ENCODE measurements at regions not wholly inside any gene's neighbourhood (a gene's known extent, or its start where the extent isn't known, plus 50 kb on each side); places are given as distances from the start of the nearest gene placed in this dataset.
A peak's percentile ranks its signal among the peaks of the same experiment; 100 is the strongest.

DNA sequence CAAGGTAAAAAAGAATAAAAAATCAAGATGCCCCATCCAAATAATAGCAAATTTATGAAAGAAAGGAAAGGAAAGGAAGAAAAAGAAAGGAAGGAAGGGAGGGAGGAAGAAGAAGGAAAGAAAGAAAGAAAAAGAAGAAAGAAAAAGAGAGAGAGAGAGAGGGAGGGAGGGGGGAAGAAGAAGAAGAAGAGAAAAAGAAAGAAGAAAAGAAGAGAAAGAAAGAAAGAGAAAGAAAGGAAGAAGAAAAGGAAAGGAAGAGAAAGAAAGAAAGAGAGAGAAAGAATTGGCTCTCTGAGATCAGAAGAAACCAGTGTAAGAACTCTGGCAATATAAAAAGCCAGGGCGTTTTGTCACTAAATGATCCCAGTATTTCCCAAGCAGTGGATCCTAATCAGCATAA lies 401.7 kb downstream of the EPHA7 start:
- H3K9me3 ChIP-seq (ENCODE audit: control insufficient read depth, insufficient read depth, low read depth, low read length): no peaks in the 10 kb centered on the region
- H3K79me2 ChIP-seq (ENCODE audit: control insufficient read depth, insufficient read depth, low read length): no peaks in the 10 kb centered on the region
- DNase-seq (ENCODE audit: low read depth in 2 of 2): no peak
- no peaks in the 10 kb centered on the region for H3K4me1 ChIP-seq (ENCODE audit: control insufficient read depth, extremely low read depth, insufficient read depth, low read length)
- no peaks in the 10 kb centered on the region for H3K36me3 ChIP-seq (ENCODE audit: control insufficient read depth, insufficient read depth, low read length)
- no peaks in the 10 kb centered on the region for H4K20me1 ChIP-seq (ENCODE audit: control insufficient read depth, extremely low read depth, insufficient read depth, low read length)
- H2AFZ ChIP-seq (ENCODE audit: low read length): no peak overlapping the region
- no peak overlapping the region for H3K4me2 ChIP-seq (ENCODE audit: extremely low read depth, insufficient read depth, low read length)
- H3K4me3 ChIP-seq (replicated peaks in 1 of 4; ENCODE audit: control extremely low read depth in 1 of 4, insufficient read depth in 1 of 4, low read depth in 3 of 4, low read length in 4 of 4): no peak overlapping the region
- no peak overlapping the region for H3K27ac ChIP-seq (ENCODE audit: insufficient read depth, low read length)
- TF ChIP-seq, protein P1, sequence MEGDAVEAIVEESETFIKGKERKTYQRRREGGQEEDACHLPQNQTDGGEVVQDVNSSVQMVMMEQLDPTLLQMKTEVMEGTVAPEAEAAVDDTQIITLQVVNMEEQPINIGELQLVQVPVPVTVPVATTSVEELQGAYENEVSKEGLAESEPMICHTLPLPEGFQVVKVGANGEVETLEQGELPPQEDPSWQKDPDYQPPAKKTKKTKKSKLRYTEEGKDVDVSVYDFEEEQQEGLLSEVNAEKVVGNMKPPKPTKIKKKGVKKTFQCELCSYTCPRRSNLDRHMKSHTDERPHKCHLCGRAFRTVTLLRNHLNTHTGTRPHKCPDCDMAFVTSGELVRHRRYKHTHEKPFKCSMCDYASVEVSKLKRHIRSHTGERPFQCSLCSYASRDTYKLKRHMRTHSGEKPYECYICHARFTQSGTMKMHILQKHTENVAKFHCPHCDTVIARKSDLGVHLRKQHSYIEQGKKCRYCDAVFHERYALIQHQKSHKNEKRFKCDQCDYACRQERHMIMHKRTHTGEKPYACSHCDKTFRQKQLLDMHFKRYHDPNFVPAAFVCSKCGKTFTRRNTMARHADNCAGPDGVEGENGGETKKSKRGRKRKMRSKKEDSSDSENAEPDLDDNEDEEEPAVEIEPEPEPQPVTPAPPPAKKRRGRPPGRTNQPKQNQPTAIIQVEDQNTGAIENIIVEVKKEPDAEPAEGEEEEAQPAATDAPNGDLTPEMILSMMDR (conservative IDR thresholded peaks at IDR 0.05 in 1 of 2, IDR thresholded peaks at IDR 0.05 in 1 of 2; ENCODE audit: low read depth in 1 of 2, low read length in 2 of 2): no peak
- TF ChIP-seq EZH2 (IDR thresholded peaks at IDR 0.05; ENCODE audit: low read length, missing control alignments): no peak
- H3K27me3 ChIP-seq (ENCODE audit: control insufficient read depth, insufficient read depth, low read length): no peaks in the 10 kb centered on the region
- no peak overlapping the region for H3K9ac ChIP-seq (ENCODE audit: insufficient read depth, low read length)

DNA sequence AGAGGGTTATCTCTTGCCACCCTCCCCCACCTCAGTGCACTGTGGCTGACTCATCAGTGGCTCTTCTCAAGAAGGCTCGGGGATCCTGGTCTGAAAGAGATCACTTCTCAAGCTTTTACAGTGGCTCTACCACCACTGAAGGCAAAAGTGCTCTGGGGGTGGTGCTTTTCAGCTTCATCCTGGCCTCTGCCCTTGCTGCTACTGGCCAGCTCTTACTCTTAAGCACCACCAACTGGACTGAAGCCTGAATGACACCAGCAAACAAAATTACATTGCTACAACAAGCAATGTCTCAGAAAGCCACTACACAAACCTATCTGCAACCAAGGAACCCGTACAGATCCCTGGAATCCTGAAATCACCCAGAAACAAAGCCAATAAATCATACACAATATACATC lies 402.1 kb downstream of the EPHA7 start:
- Histone ChIP-seq H3K27ac (ENCODE audit: insufficient read depth, low read length) (no peak overlapping the region), H3K4me3 (replicated peaks in 1 of 4; ENCODE audit: control extremely low read depth in 1 of 4, insufficient read depth in 1 of 4, low read depth in 3 of 4, low read length in 4 of 4) (no peak overlapping the region), H3K79me2 (ENCODE audit: control insufficient read depth, insufficient read depth, low read length) (no peaks in the 10 kb centered on the region), H3K36me3 (ENCODE audit: control insufficient read depth, insufficient read depth, low read length) (no peaks in the 10 kb centered on the region), H3K27me3 (ENCODE audit: control insufficient read depth, insufficient read depth, low read length) (no peaks in the 10 kb centered on the region), H3K9me3 (ENCODE audit: control insufficient read depth, insufficient read depth, low read depth, low read length) (no peaks in the 10 kb centered on the region), H3K4me1 (ENCODE audit: control insufficient read depth, extremely low read depth, insufficient read depth, low read length) (no peaks in the 10 kb centered on the region), H3K9ac (ENCODE audit: insufficient read depth, low read length) (no peak overlapping the region), H4K20me1 (ENCODE audit: control insufficient read depth, extremely low read depth, insufficient read depth, low read length) (no peaks in the 10 kb centered on the region), H3K4me2 (ENCODE audit: extremely low read depth, insufficient read depth, low read length) (no peak overlapping the region), H2AFZ (ENCODE audit: low read length) (no peak overlapping the region)
- peak in 1 of 2 donors; percentile 24 for DNase-seq (ENCODE audit: low read depth in 2 of 2)
- no peak for TF ChIP-seq EZH2 (IDR thresholded peaks at IDR 0.05; ENCODE audit: low read length, missing control alignments)
- TF ChIP-seq, protein P1 (conservative IDR thresholded peaks at IDR 0.05 in 1 of 2, IDR thresholded peaks at IDR 0.05 in 1 of 2; ENCODE audit: low read depth in 1 of 2, low read length in 2 of 2): no peak

DNA sequence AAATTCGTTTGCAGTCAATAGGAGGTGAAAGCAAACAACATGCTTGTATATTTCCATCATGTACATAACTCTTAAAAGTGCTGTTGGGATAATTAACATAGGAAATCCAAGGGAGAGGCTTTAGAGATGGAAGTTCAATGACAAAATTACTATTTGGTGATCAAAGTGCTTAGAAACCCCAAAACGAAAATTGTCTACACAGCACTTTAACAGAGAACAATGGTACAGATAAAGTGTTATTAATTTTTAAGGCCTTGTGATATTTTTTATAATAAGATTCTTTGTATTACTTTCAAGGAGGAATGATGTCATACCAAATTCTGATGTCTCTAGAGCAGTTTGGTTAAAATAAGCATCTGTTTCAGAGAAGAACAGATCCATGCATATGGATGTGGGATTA lies 406.3 kb downstream of the EPHA7 start:
- no peak overlapping the region for H3K27ac ChIP-seq (ENCODE audit: insufficient read depth, low read length)

More for the DNA sequence above, 406.3 kb downstream of the EPHA7 start:
- Histone ChIP-seq H3K4me1 (ENCODE audit: control insufficient read depth, extremely low read depth, insufficient read depth, low read length) (no peaks in the 10 kb centered on the region), H3K27me3 (ENCODE audit: control insufficient read depth, insufficient read depth, low read length) (no peaks in the 10 kb centered on the region), H3K4me2 (ENCODE audit: extremely low read depth, insufficient read depth, low read length) (no peak overlapping the region), H3K4me3 (replicated peaks in 1 of 4; ENCODE audit: control extremely low read depth in 1 of 4, insufficient read depth in 1 of 4, low read depth in 3 of 4, low read length in 4 of 4) (no peak overlapping the region), H3K9ac (ENCODE audit: insufficient read depth, low read length) (no peak overlapping the region), H3K9me3 (ENCODE audit: control insufficient read depth, insufficient read depth, low read depth, low read length) (no peaks in the 10 kb centered on the region), H2AFZ (ENCODE audit: low read length) (no peak overlapping the region), H3K79me2 (ENCODE audit: control insufficient read depth, insufficient read depth, low read length) (no peaks in the 10 kb centered on the region), H3K36me3 (ENCODE audit: control insufficient read depth, insufficient read depth, low read length) (no peaks in the 10 kb centered on the region), H4K20me1 (ENCODE audit: control insufficient read depth, extremely low read depth, insufficient read depth, low read length) (no peaks in the 10 kb centered on the region)
- DNase-seq (ENCODE audit: low read depth in 2 of 2): no peak
- TF ChIP-seq, protein P1 (conservative IDR thresholded peaks at IDR 0.05 in 1 of 2, IDR thresholded peaks at IDR 0.05 in 1 of 2; ENCODE audit: low read depth in 1 of 2, low read length in 2 of 2): no peak
- no peak for TF ChIP-seq EZH2 (IDR thresholded peaks at IDR 0.05; ENCODE audit: low read length, missing control alignments)

Measured in fibroblast of lung (primary cell).